ENCODE measurements at regions not wholly inside any gene's neighbourhood (a gene's known extent, or its start where the extent isn't known, plus 50 kb on each side); places are given as distances from the start of the nearest gene placed in this dataset.
A peak's percentile ranks its signal among the peaks of the same experiment; 100 is the strongest.

DNA sequence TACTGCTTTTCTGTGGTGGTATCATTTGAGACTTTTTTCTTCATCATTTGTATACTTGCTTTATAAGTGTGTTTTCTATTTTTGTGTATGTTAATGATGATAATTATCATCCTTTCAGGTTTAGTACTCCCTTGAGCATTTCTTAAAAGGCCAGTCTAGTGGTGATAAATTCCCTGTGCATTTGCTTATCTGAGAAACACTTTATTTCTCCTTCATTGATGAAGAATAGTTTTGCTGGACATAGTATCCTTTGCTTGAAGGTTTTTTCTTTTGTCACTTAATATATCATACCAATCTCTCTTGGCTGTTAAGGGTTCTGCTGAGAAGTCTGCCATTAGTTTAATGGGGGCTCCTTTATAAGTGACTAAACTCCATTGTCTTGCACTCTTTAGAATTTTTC lies 123.2 kb upstream of the IRAK1BP1 start:
- Histone ChIP-seq H3K36me3 (ENCODE audit: control insufficient read depth in 2 of 2, insufficient read depth in 1 of 2, low read length in 2 of 2) (no peaks in the 10 kb centered on the region), H3K4me1 (ENCODE audit: control insufficient read depth, insufficient read depth, low read length) (no peaks in the 10 kb centered on the region), H3K9me3 (ENCODE audit: control insufficient read depth, insufficient read depth, low read depth, low read length) (no peaks in the 10 kb centered on the region), H3K27ac (ENCODE audit: extremely low read depth, low read depth, low read length) (no peak overlapping the region), H3K4me3 (ENCODE audit: low read depth, low read length) (no peak overlapping the region)
- peak; percentile 75 for TF ChIP-seq SETDB1 (IDR thresholded peaks at IDR 0.05; ENCODE audit: insufficient read length, low read length)
- peak; percentile 83; the same call in 1 of the 2 replicates for TF ChIP-seq TRIM28 (IDR thresholded peaks at IDR 0.05; ENCODE audit: borderline replicate concordance, low read length)
- no peak for TF ChIP-seq ZNF146 (tag by site-specific recombination; IDR thresholded peaks at IDR 0.05)
- TF ChIP-seq GLI2 (tag by site-specific recombination; IDR thresholded peaks at IDR 0.05; ENCODE audit: borderline replicate concordance, low read depth), result no peak
- ChIA-PET CTCF (no interaction called here), POLR2A (no interaction called here)

DNA sequence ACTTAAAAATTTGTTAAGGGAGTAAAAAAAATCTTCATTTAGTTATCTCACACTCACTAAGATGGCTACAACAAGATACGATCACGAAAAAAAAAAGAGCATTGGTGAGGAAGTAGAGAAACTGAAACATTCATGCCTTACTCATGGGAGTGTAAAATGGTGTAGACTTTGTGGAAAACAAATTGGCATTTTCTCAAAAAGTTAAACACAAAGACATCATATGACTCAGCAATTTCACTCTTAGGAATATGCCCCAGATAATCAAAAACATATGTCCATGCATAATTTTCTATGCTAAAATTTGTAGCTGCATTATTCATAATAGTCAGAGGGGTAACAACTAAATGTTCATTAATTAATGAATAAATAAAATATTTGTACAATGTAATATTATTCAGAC lies 120.9 kb upstream of the IRAK1BP1 start:
- CTCF ChIA-PET, result no interaction called here
- H3K36me3 ChIP-seq (ENCODE audit: control insufficient read depth in 2 of 2, insufficient read depth in 1 of 2, low read length in 2 of 2), result no peaks in the 10 kb centered on the region
- POLR2A ChIA-PET, result no interaction called here
- no peak overlapping the region for H3K4me3 ChIP-seq (ENCODE audit: low read depth, low read length)
- no peaks in the 10 kb centered on the region for H3K9me3 ChIP-seq (ENCODE audit: control insufficient read depth, insufficient read depth, low read depth, low read length)
- H3K4me1 ChIP-seq (ENCODE audit: control insufficient read depth, insufficient read depth, low read length), result no peaks in the 10 kb centered on the region
- no peak for TF ChIP-seq ZNF140 (tag by site-specific recombination; IDR thresholded peaks at IDR 0.05)
- TF ChIP-seq RBAK (tag by site-specific recombination; IDR thresholded peaks at IDR 0.05), result no peak
- no peak for TF ChIP-seq ZNF530 (tag by site-specific recombination; IDR thresholded peaks at IDR 0.05; ENCODE audit: low read depth)
- TF ChIP-seq, protein P1, sequence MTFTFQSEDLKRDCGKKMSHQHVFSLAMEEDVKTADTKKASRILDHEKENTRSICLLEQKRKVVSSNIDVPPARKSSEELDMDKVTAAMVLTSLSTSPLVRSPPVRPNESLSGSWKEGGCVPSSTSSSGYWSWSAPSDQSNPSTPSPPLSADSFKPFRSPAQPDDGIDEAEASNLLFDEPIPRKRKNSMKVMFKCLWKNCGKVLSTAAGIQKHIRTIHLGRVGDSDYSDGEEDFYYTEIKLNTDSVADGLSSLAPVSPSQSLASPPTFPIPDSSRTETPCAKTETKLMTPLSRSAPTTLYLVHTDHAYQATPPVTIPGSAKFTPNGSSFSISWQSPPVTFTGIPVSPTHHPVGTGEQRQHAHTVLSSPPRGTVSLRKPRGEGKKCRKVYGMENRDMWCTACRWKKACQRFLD (tag by site-specific recombination; IDR thresholded peaks at IDR 0.05), result no peak
- no peak for TF ChIP-seq IKZF3 (tag by site-specific recombination; IDR thresholded peaks at IDR 0.05)
- TF ChIP-seq ZNF2 (tag by site-specific recombination; IDR thresholded peaks at IDR 0.05), result no peak
- no peak overlapping the region for H3K27ac ChIP-seq (ENCODE audit: extremely low read depth, low read depth, low read length)

DNA sequence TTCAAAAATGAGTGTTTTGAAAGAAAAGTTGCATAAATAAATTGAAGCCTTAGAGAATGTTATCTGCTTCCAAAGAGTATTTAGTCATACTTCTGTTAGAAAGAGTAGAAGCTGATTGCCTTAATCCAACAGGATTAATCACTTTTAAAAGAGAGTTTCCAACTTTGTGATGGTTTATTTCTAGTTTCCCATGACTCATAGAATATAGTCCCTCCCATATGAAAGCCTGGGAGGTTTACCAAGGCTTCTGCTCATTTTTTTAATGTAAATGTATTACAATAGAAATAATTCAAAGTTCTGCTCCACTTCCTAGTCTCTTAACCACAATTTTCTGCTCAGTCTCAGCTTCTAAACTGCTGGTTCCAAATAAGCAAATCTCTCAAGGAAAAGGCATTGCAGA lies 118.0 kb upstream of the IRAK1BP1 start:
- ChIA-PET POLR2A (no interaction called here), CTCF (no interaction called here)
- H3K4me1 ChIP-seq (ENCODE audit: control insufficient read depth, insufficient read depth, low read length), result no peaks in the 10 kb centered on the region
- H3K9me3 ChIP-seq (ENCODE audit: control insufficient read depth, insufficient read depth, low read depth, low read length), result no peaks in the 10 kb centered on the region
- H3K27ac ChIP-seq (ENCODE audit: extremely low read depth, low read depth, low read length), result no peak overlapping the region
- H3K36me3 ChIP-seq (ENCODE audit: control insufficient read depth in 2 of 2, insufficient read depth in 1 of 2, low read length in 2 of 2), result no peaks in the 10 kb centered on the region
- H3K4me3 ChIP-seq (ENCODE audit: low read depth, low read length), result no peak overlapping the region
- TF ChIP-seq ZSCAN16 (tag by site-specific recombination; IDR thresholded peaks at IDR 0.05) (no peak), MEIS1 (CRISPR knock-in tag; IDR thresholded peaks at IDR 0.05; ENCODE audit: borderline replicate concordance) (no peak), ZNF433 (tag by site-specific recombination; IDR thresholded peaks at IDR 0.05; ENCODE audit: low read depth) (no peak), ZNF302 (tag by site-specific recombination; IDR thresholded peaks at IDR 0.05; ENCODE audit: low read depth) (no peak), ZNF10 (tag by site-specific recombination; IDR thresholded peaks at IDR 0.05) (no peak), ZNF157 (tag by site-specific recombination; IDR thresholded peaks at IDR 0.05) (no peak), ZNF521 (tag by site-specific recombination; IDR thresholded peaks at IDR 0.05) (no peak), ZNF416 (tag by site-specific recombination; IDR thresholded peaks at IDR 0.05) (no peak), ZNF776 (tag by site-specific recombination; IDR thresholded peaks at IDR 0.05; ENCODE audit: borderline replicate concordance) (no peak), HOXD13 (CRISPR knock-in tag; IDR thresholded peaks at IDR 0.05; ENCODE audit: borderline replicate concordance) (no peak), YY1 (tag by site-specific recombination; IDR thresholded peaks at IDR 0.05) (no peak), ZNF707 (tag by site-specific recombination; IDR thresholded peaks at IDR 0.05) (no peak), ZNF530 (tag by site-specific recombination; IDR thresholded peaks at IDR 0.05; ENCODE audit: low read depth) (no peak)
- TF ChIP-seq, protein P2, sequence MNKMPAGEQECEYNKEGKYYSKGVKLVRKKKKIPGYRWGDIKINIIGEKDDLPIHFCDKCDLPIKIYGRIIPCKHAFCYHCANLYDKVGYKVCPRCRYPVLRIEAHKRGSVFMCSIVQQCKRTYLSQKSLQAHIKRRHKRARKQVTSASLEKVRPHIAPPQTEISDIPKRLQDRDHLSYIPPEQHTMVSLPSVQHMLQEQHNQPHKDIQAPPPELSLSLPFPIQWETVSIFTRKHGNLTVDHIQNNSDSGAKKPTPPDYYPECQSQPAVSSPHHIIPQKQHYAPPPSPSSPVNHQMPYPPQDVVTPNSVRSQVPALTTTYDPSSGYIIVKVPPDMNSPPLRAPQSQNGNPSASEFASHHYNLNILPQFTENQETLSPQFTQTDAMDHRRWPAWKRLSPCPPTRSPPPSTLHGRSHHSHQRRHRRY (tag by site-specific recombination; IDR thresholded peaks at IDR 0.05), result no peak
- TF ChIP-seq, protein P3, sequence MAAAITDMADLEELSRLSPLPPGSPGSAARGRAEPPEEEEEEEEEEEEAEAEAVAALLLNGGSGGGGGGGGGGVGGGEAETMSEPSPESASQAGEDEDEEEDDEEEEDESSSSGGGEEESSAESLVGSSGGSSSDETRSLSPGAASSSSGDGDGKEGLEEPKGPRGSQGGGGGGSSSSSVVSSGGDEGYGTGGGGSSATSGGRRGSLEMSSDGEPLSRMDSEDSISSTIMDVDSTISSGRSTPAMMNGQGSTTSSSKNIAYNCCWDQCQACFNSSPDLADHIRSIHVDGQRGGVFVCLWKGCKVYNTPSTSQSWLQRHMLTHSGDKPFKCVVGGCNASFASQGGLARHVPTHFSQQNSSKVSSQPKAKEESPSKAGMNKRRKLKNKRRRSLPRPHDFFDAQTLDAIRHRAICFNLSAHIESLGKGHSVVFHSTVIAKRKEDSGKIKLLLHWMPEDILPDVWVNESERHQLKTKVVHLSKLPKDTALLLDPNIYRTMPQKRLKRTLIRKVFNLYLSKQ (tag by site-specific recombination; IDR thresholded peaks at IDR 0.05; ENCODE audit: borderline replicate concordance), result no peak
- TF ChIP-seq, protein P1 (tag by site-specific recombination; IDR thresholded peaks at IDR 0.05), result no peak
- TF ChIP-seq, protein P4, sequence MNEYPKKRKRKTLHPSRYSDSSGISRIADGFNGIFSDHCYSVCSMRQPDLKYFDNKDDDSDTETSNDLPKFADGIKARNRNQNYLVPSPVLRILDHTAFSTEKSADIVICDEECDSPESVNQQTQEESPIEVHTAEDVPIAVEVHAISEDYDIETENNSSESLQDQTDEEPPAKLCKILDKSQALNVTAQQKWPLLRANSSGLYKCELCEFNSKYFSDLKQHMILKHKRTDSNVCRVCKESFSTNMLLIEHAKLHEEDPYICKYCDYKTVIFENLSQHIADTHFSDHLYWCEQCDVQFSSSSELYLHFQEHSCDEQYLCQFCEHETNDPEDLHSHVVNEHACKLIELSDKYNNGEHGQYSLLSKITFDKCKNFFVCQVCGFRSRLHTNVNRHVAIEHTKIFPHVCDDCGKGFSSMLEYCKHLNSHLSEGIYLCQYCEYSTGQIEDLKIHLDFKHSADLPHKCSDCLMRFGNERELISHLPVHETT (tag by site-specific recombination; IDR thresholded peaks at IDR 0.05), result no peak
- TF ChIP-seq, protein P5, sequence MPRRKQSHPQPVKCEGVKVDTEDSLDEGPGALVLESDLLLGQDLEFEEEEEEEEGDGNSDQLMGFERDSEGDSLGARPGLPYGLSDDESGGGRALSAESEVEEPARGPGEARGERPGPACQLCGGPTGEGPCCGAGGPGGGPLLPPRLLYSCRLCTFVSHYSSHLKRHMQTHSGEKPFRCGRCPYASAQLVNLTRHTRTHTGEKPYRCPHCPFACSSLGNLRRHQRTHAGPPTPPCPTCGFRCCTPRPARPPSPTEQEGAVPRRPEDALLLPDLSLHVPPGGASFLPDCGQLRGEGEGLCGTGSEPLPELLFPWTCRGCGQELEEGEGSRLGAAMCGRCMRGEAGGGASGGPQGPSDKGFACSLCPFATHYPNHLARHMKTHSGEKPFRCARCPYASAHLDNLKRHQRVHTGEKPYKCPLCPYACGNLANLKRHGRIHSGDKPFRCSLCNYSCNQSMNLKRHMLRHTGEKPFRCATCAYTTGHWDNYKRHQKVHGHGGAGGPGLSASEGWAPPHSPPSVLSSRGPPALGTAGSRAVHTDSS (tag by site-specific recombination; IDR thresholded peaks at IDR 0.05), result no peak

Data from HEK293 (cell line).